ENCODE measurements at regions not wholly inside any gene's neighbourhood (a gene's known extent, or its start where the extent isn't known, plus 50 kb on each side); places are given as distances from the start of the nearest gene placed in this dataset.

DNA sequence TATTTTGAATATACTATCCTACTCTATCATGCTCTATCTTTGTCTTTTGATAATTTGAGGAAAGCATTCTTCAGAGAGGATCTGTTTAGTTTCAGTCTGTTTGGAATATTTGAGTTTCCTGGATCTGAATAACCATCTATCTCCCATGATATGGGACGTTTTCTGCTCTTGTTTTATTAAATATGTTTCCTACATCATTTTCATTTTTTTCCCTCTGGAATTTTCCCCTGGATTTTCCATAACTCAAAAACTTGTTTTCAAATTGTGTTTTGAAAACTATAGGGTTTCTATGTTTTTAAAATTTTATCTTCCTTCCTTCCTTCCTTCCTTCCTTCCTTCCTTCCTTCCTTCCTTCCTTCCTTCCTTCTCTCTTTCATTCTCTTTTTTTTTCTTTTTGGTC, 974.2 kb downstream of the TMEM121 start:
- TF ChIP-seq POLR2A (IDR thresholded peaks at IDR 0.05): no peak
- TF ChIP-seq, protein P1, sequence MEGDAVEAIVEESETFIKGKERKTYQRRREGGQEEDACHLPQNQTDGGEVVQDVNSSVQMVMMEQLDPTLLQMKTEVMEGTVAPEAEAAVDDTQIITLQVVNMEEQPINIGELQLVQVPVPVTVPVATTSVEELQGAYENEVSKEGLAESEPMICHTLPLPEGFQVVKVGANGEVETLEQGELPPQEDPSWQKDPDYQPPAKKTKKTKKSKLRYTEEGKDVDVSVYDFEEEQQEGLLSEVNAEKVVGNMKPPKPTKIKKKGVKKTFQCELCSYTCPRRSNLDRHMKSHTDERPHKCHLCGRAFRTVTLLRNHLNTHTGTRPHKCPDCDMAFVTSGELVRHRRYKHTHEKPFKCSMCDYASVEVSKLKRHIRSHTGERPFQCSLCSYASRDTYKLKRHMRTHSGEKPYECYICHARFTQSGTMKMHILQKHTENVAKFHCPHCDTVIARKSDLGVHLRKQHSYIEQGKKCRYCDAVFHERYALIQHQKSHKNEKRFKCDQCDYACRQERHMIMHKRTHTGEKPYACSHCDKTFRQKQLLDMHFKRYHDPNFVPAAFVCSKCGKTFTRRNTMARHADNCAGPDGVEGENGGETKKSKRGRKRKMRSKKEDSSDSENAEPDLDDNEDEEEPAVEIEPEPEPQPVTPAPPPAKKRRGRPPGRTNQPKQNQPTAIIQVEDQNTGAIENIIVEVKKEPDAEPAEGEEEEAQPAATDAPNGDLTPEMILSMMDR (IDR thresholded peaks at IDR 0.05): no peak
